ENCODE measurements at regions not wholly inside any gene's neighbourhood (a gene's known extent, or its start where the extent isn't known, plus 50 kb on each side); places are given as distances from the start of the nearest gene placed in this dataset.

DNA sequence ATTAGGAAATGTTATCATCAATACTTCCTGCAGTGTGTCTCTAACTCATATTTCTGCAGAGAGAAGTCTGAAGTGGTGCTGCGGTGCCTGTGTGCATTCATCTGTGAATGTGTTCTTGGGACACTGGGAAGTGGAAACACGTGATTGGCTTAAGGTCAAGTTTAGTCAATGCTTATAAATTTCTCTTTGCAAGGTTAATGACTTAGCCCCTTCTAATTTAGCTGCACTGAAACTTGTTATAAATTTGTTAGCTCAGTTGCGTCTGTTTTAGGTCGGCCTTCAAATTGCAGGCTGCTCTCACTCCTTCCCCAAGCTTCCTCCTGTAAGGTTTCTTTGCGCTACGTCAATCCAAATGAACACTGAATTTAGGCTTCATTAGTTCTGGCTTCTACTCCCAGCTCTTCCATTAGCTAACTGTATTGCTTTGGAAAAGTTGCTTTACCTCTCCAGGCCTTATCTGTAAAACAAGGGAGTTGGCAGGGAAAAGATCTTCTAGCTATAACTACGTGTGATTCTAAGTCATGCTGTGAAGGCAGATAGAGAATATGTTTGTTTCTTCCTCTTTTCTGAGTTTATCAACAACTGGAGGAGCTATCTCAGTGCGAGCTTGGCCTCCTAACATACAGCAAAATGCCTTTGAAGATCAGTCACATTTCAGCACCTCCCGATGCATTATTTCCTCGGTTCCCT is 341.8 kb downstream of the NFIB start:
- TF ChIP-seq, protein P1, sequence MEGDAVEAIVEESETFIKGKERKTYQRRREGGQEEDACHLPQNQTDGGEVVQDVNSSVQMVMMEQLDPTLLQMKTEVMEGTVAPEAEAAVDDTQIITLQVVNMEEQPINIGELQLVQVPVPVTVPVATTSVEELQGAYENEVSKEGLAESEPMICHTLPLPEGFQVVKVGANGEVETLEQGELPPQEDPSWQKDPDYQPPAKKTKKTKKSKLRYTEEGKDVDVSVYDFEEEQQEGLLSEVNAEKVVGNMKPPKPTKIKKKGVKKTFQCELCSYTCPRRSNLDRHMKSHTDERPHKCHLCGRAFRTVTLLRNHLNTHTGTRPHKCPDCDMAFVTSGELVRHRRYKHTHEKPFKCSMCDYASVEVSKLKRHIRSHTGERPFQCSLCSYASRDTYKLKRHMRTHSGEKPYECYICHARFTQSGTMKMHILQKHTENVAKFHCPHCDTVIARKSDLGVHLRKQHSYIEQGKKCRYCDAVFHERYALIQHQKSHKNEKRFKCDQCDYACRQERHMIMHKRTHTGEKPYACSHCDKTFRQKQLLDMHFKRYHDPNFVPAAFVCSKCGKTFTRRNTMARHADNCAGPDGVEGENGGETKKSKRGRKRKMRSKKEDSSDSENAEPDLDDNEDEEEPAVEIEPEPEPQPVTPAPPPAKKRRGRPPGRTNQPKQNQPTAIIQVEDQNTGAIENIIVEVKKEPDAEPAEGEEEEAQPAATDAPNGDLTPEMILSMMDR (IDR thresholded peaks at IDR 0.05; ENCODE audit: borderline replicate concordance, insufficient read depth, low read depth, low read length), result no peak
- H3K4me3 ChIP-seq (ENCODE audit: low read depth, low read length), result no peak overlapping the region

DNA sequence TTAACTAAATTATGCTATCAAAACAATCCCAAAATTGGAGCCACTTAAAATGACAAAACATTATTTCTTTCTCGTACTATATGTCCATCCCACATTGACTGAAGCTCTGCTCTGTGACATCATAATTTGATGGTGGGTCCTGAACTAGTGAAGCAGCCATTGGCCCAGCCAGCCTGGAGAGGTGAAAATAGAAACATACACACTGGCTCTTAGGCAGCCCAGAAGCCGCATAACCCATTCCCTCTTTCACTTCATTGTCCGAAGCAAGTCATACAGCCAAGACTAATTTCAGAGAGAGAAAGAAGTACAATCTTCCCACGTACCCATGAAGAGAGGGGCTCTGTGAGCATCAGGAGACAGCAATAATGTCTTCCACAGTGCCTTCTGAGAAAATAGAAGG is 342.5 kb downstream of the NFIB start:
- TF ChIP-seq, protein P1 (IDR thresholded peaks at IDR 0.05; ENCODE audit: borderline replicate concordance, insufficient read depth, low read depth, low read length), result no peak
- no peak overlapping the region for H3K4me3 ChIP-seq (ENCODE audit: low read depth, low read length)

DNA sequence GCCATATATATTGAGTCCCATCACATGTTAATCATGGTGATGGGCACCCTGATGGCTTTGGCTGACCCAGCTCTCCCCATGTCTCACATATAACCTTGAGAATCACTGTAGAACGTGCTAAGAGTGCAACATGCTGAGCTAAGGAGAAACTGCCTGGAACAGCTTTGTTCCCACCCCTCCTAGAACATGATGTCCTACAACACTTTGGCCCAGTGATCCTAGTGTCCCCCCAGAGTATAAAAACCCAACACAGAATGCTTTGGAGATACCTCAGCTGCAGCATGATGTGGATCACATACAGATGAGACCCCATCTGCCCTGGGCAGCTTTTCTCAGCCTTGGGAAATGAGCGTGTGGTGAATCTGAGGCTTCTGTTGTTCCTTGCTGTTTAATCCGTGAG is 343.5 kb downstream of the NFIB start:
- no peak overlapping the region for H3K4me3 ChIP-seq (ENCODE audit: low read depth, low read length)
- TF ChIP-seq, protein P1 (IDR thresholded peaks at IDR 0.05; ENCODE audit: borderline replicate concordance, insufficient read depth, low read depth, low read length), result no peak

DNA sequence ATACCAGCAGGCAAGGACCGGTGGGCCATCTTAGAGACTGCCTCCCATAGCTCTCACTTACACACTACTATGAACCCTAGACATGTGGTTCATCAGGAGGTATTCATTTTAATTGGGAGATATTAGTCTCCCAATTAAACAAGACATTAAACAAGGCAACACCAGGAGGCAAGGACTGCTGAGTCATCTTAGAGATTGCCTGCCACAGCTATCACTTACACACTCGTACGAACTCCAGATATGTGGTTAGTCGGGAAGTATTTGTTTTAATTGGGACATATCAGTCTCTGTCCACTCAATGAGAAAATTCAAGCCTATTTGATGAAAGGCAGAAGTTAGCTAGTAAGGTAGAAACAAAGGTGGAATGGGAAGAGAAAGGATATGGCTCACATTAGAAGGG is 343.9 kb downstream of the NFIB start:
- TF ChIP-seq, protein P1 (IDR thresholded peaks at IDR 0.05; ENCODE audit: borderline replicate concordance, insufficient read depth, low read depth, low read length), result no peak
- no peak overlapping the region for H3K4me3 ChIP-seq (ENCODE audit: low read depth, low read length)

DNA sequence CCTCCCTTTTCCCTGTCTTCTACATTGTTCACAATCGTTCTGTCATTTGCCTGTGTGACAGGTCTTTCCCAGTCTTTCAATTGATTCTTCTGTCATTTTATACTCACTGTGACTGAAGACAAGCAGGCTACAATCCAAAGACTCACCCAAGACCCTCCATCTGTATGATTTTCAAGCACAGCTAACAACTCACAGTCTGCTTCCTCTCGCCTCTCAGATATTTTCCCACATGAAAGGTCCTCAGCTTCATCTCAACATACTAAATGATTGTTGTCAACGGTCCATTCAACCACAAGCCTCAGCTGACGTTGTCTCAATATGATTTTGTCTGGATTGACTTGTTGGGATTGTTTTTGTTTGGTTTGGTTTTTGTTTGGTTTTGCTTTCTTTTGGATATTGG is 346.5 kb downstream of the NFIB start:
- TF ChIP-seq, protein P1 (IDR thresholded peaks at IDR 0.05; ENCODE audit: borderline replicate concordance, insufficient read depth, low read depth, low read length), result no peak

DNA sequence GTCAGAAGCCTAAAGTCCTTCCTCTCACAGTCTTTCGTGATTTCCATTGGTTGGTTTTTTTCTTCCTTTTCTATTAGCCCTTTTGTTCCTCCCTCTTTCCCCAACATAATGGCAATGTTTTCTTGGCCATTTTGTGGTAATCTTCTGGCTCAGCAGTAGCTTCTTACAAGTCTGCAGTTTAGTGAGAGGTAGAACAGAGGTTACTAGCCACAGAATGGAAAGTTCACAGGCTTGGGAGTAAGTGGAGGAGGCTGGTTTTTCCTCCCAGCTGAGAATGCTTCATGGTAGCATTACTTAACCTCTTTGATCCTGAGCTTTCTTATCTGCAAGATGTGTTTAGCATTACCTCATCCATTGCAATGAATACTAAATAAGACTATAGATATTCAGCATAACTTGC is 346.9 kb downstream of the NFIB start:
- TF ChIP-seq, protein P1 (IDR thresholded peaks at IDR 0.05; ENCODE audit: borderline replicate concordance, insufficient read depth, low read depth, low read length), result no peak
- no peak overlapping the region for H3K4me3 ChIP-seq (ENCODE audit: low read depth, low read length)

More for the DNA sequence above, 346.5 kb downstream of the NFIB start:
- H3K4me3 ChIP-seq (ENCODE audit: low read depth, low read length), result no peak overlapping the region

DNA sequence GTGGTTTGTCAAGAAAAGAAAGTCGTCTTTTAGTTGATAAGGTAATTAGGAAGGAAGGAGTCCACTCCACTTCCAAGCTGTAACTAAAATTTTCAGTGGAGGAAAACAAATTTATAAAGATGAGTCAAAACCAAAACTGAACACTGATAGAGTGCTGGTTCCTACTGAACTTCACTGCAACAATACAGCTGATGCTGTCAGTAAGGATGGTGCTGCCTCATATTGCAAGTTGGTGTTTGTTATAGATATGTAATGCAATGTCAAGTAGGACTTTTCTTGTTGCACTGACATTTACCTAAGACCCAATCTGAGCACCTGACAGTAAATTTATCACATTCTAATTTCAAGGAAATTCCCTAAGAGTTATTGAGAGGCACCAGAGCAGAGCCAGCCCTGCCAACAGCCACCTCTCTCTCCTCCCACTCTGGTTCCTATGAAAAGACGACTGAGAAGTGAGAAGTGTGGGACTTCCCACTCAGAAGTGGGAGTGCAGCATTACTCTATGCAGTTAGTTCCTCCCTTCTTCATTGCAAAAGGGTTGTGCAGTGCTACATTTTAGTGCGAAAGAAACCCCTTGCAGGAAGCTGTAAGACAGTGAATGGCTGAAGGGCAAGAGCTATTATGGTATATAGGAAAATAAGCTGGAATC is 350.8 kb downstream of the NFIB start:
- H3K4me3 ChIP-seq (ENCODE audit: low read depth, low read length), result no peak overlapping the region
- TF ChIP-seq, protein P1 (IDR thresholded peaks at IDR 0.05; ENCODE audit: borderline replicate concordance, insufficient read depth, low read depth, low read length), result no peak
